ENCODE measurements at regions not wholly inside any gene's neighbourhood (a gene's known extent, or its start where the extent isn't known, plus 50 kb on each side); places are given as distances from the start of the nearest gene placed in this dataset.

DNA sequence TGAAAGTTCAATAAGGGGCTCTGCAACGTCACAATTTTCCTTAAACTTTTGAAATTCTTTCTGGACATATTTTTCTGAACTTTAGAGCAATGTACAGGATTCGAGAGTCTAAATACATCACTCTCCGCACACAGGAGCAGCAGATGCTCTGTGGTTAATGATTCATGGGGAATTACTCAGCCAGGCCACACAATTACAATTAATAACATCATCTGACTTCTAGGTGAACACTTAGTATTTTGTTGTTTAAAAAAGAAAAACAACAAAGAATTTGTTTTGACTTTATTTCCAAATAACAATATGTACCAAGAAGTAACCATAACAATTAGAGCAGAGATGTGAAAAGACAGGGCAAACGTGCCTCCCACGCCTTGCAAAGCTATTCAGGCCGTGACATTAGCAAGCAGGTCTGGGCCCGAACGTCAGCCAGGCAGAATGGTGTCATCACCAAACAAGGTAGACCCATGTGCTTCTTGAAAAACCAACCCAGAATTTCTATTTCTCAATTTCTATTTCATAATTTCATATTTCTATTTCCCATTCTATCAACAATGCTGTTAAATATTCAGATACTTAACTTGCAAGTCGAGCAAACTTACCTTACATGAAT is 236.3 kb downstream of the COL4A1 start:
- TF ChIP-seq CTCF (IDR thresholded peaks at IDR 0.05) (no peak), POLR2A (IDR thresholded peaks at IDR 0.05) (no peak)
